Activated gamma-delta T cell treated with anti-CD3 and anti-CD28 coated beads, Interleukin-2, amount 50 U/mL, for 16 hours (primary cell): ENCODE measurements at regions not wholly inside any gene's neighbourhood (a gene's known extent, or its start where the extent isn't known, plus 50 kb on each side); places are given as distances from the start of the nearest gene placed in this dataset.

Experiments used
- DNase-seq: peaks from one replicate; pipeline ENCODE4 v3.0.0-alpha.2; 2020; ENCODE audit warnings: low read depth

- no peak for DNase-seq
Measured at GRCh38 chr5:52502460-52502999, 285.2 kb upstream of the ITGA1 start.

- DNase-seq = no peak
Measured at GRCh38 chr5:52504584-52505240, 283.0 kb upstream of the ITGA1 start.

DNA sequence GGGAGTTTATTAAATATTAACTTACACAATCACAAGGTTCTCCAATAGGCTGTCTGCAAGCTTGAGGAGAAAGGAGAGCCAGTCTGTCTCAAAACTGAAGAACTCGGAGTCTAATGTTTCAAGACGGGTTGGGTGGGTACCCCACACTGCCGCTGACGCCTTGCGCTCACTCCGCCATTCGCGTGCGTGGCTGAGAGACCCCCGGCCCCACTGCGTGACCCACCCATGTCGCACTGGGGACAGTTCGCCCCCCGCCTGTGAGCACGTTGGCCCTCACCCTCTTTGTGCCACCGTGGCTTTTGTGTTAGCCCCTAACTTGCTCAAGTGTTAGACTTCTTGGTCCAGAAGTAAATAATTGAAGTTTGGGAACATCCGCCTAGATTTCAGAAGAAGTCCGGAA, 270.0 kb upstream of the ITGA1 start:
- no peak for DNase-seq

GRCh38 chr5:52520171-52520570, 267.5 kb upstream of the ITGA1 start:
- DNase-seq = no peak

- DNase-seq = no peak
Measured at GRCh38 chr5:52521236-52521635, 266.5 kb upstream of the ITGA1 start.

- DNase-seq = no peak
Measured at GRCh38 chr5:52523701-52524100, 264.0 kb upstream of the ITGA1 start.

DNA sequence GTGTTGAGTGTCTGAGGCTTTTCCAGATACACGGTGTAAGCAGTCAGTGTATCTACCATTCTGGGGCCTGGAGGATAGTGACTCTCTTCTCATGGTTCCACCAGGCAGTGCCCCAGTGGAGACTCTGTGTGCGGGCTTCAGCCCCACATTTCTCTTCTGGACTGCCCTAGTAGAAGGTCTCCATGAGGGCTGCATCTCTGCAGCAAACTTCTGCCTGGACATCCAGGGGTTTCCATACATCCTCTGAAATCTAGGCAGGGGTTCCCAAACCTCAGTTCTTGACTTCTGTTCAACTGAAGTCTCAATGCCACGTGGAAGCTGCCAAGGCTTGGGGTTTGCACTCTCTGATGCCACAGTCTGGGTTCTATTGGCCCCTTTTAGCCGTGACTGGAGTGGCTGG, 256.6 kb upstream of the ITGA1 start:
- DNase-seq = no peak

GRCh38 chr5:52543594-52543993, 244.1 kb upstream of the ITGA1 start:
- no peak for DNase-seq

- DNase-seq = no peak
Measured at GRCh38 chr5:52544738-52545137, 243.0 kb upstream of the ITGA1 start.

GRCh38 chr5:52554293-52554692, 233.4 kb upstream of the ITGA1 start:
- DNase-seq = no peak

DNA sequence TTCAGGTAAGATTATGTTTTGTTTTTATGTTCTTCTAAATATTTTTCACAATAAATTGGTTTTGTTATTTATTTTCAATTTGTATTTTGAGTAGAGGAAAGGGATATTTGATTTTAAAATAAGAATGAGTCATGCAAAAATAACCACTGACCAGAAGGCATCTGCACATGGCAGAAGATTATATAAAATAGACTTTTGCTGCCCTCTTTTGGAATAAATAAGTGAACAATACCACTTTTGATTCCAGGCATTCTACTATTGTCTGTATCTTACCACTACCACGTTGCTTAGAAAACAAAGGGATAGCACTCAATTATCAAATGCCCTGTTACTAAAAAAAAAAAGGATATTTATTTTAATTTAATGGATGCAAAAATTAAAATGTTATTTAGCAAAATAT, 227.3 kb upstream of the ITGA1 start:
- no peak for DNase-seq

DNA sequence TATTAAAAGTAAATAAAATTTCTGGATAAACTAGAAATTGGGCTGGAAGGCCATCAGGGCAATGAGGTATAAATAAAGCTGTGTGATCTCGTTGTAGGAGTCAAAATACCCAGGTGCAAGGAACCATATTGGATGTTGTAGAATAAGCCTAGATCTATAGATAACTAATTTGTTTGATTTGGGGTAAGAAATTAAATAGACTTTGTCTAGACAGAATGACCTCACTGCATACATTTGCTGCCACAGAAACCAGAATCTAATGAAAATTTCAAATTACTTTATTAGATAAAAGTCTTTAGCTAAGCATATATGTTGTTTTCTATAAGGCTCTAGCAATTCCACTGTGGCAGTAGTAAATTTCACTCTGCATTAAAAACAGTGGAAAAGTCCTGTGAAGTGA, 225.2 kb upstream of the ITGA1 start:
- no peak for DNase-seq

DNA sequence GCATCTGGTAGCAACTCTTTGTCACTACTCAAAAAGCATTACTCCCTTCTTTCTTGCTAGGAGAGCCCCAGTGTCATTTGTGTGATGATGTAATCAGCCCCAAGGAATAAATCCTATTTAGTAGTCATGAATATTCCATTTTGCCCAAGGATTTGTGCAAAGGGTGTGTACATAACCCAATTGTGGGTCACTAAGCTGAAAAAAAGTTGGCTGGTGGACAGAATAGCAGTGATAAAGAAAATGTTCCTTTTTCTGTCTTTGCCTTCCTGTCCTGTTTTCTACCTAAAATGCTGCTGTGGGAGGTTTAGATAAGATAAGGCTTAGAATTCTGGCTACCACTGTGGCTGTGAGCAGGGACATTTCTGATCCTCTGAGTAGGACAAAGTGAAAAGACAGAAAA, 223.1 kb upstream of the ITGA1 start:
- no peak for DNase-seq

GRCh38 chr5:52577546-52577945, 210.2 kb upstream of the ITGA1 start:
- no peak for DNase-seq

- DNase-seq = no peak
Measured at GRCh38 chr5:52579391-52579790, 208.3 kb upstream of the ITGA1 start.

DNA sequence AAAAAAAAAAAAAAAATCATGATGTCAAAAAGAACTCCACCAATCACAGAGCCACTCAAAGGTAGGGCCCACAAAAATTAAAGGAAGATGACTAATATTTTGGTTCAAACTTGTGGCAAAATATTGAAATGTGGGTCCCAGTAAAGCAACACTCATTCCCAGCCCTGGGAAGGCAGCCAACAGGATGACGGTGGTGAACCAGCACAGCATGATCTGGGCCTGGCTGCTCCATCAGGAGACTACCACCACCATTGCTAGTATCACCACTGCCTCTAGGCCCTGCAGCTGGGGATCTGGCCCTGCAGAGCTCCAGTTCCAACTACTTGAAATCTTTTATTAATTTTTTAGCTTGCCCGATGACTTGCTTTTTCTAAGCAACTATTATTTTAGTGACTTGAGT, 206.8 kb upstream of the ITGA1 start:
- no peak for DNase-seq

DNA sequence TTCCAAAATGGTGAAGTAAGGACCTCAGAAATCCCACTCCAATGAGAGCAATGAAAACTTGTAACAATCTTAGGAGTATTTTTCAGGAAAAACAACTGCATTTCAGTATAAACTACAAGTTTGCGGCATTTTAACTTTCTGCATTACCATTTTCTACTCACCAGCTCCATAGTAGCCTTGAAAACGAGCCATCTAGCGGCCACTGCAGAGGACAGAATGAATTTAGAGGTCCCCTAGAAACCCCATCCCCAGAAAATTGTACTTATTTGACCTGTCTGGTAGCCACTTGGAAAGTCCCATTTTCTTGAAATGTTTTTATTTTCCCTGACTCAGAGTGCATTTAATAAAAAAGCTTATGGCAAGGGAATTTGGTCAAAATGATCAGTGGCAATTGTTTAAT, 205.4 kb upstream of the ITGA1 start:
- no peak for DNase-seq

DNA sequence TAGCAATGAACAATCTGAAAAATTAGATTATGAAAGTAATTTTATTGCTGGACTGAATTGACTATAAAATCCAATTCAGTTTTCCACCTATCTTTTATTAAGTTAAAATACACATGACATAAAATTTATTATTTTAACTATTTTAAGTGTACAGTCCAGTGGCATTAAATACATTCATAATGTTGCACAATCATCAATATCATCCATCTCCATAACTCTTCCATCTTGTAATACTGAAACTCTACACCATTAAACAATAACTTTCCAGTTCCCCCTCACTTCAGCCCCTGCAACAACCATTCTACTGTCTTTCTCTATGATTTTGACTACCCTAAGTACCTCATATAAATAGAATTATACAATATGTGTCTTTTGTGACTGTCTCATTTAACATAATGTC, 200.6 kb upstream of the ITGA1 start:
- no peak for DNase-seq

DNA sequence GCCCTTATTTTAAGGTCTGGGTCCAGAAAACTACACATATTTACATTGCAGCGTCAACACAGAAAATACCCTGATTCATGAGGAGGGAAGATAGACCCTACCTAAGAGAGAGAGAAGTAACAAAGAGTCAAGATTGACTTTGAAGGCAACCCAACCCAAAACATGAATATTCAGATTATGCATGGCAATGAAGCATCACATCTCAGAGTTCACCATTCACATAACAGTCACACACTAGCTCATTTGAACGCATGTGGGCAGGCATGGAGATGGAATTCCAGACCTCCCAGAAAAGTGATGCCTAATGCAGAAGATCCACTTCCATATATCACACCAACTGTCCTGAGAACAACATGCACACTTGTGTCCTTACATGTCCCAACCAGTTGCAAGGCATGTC, 190.1 kb upstream of the ITGA1 start:
- no peak for DNase-seq

DNA sequence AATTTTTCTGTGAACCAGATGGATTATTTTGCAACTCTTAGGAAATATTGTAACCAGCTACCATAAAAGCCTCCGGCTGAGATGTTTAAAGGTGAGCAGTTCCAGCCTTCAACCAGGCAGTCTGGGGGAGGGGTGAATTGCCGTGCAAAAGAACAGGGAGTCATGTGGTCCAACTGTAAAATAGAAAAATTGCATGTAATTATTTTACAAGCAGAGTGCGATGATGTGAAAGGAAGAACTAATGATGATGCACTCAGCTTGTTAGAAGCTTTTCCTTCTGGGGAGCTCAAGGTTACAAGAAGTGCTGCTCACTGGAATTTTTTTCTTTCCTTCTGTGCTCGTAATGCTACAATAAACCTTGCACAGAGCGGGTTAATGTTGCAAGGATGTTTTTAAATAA, 188.7 kb upstream of the ITGA1 start:
- no peak for DNase-seq

- no peak for DNase-seq
Measured at GRCh38 chr5:52603778-52604554, 183.8 kb upstream of the ITGA1 start.

GRCh38 chr5:52605317-52606313, 182.1 kb upstream of the ITGA1 start:
- no peak for DNase-seq
